NK-92 treated with Interleukin-12 subunit alpha and Interleukin-12 subunit beta, amount 100 ng/mL, for 24 hours (cell line): ENCODE measurements at regions not wholly inside any gene's neighbourhood (a gene's known extent, or its start where the extent isn't known, plus 50 kb on each side); places are given as distances from the start of the nearest gene placed in this dataset.
"Not testable (repeated sequence)": the region's sequence is repeated elsewhere in the genome, so short reads cannot be mapped to it uniquely, and the experiment has no call there.

ENCODE experiments used
- DNase-seq: peaks from one replicate; lab custom pipeline; 2025; lab: John Stamatoyannopoulos, UW

DNA sequence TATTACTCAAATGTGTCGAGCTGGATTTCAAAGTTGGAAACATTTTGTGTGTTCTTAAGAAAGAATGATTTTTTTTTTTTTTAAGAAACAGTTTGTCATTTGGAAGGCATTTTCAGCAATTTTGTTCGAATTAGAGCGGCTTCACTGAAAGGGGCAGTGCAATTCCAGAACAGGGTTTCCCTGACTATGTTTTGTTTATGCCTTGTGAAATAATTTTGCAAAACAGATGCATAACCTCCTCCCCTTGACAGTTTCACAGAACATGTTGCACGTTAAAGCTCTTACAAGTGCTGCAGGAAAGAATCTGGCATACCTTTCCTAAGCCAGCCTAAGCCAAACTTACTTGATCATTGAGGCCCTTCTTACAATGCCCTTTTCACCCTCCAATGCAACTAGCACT lies 216.0 kb upstream of the SSTR4 start:
- DNase-seq: no peak

DNA sequence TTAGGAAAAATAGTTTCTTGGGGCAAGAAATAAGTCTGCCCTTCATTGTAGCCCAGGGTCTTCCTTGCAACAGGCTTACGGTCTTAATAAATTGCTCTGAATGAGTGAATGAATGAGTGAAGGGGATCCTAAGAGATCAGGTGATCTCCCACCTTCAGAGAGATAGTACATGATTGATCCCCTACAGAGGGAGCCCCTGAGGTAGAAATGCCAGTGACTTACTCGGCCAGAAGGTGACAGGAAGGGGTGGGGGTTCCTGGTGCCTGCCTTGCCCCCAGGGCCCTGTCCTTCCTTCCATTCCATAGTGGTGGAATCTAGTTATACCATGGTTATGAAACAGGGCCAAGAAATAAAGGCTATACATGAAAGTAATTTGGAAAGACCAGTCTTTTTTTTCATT lies 215.3 kb upstream of the SSTR4 start:
- no peak for DNase-seq

DNA sequence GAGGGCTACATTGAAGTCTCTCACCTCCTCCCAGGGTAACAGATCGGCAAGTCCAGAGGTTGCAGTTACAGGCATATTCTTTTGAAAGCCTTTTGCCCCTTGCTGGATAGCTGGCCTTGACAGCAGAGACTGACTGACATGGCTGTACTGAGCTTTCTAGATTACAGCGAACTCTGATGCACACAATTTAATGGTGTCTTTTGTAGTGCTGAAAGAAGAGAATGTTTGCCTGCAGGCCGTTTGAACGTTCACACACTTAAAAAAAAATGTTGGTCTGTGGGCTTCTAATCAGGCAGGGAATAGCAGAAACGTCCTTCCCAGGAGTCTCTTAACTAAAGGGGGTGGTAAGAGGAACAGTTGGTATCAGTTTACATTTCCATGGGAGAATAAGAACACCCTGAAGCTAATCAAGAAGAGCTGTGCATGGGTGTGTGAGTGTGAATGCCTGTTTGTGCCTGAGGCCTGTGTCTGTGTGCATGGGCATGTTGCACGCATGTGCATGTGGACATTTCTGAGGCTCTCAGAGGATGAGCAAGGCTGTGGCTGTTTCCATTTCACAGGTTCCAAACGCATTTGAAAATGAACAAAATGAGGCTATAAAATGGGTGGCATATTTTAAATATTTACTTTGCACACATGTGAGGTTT lies 213.9 kb upstream of the SSTR4 start:
- no peak for DNase-seq

DNA sequence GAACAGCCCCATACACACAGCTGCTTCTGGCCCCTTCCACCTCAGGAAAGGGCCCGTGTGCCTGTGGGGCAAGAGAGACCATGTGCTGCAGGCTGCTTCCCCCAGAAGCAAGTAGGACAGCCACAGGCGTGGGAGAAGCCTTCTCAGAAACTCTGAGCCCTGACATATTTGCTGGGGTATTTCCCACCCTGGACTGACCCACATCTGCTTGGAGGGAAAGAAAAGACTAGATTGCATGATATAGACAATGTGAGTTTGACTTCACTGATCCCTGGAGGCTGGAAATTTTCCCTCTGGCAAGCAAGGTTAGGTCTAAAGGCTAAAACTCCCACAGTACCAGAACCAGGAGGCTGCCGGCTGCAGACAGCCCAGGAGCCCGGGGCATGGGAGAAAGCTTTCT lies 213.3 kb upstream of the SSTR4 start:
- no peak for DNase-seq

DNA sequence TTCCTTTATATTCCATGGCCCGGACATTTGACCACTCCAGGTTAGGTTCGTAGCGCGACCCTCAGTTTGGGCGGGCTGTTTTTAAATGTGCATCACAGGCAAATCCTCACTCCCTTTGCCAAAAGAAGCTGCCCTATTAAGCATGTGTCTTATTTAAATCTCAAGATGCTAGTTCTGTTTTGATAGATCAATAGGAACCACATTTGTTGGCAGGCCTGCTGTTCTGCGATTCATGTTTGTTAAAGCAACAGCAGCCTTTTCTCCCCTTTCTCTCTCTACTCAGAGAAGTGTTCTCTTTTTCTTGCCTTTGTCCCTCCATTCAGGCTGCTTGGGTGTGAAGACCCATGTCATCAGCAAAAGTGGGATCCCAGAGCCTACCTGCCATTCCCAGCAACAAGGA lies 212.0 kb upstream of the SSTR4 start:
- DNase-seq: no peak

DNA sequence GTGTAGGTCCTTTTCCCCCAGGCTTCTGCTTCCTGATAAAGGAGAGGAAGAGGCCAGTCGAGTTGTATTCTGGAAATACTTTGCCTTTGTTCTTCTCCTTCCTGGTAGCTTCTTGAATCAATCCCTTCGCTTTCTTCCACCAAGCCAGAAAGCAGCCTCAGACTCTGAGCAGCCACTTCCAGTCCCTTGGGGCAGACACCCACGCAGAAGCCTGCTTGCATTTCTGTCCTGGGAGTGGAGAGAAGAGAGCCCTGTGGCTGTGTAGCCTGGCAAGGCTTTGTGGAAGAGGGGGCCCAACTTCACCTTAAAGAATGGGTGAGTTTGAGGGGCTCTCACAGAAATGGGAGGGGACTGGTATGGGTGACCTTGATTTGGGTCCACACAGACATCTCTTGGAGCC lies 211.0 kb upstream of the SSTR4 start:
- DNase-seq: no peak

DNA sequence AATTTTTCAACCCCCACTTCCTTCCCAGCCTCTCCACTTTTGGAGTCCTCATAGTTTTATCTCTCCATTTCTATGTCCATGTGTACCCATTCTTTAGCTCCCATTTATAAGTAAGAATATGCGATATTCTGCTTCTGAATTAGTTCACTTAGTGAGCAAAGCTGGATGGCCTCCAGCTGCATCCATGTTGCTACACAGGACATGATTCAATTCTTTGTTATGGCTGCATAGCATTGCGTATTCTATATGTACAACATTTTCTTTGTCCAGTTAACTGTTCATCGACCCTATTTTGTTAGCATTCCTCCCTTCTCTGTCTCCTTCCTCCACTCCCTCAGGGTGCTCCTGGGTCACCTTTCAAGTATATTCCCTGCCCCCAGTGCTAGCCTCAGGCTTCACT lies 210.0 kb upstream of the SSTR4 start:
- DNase-seq: no peak

DNA sequence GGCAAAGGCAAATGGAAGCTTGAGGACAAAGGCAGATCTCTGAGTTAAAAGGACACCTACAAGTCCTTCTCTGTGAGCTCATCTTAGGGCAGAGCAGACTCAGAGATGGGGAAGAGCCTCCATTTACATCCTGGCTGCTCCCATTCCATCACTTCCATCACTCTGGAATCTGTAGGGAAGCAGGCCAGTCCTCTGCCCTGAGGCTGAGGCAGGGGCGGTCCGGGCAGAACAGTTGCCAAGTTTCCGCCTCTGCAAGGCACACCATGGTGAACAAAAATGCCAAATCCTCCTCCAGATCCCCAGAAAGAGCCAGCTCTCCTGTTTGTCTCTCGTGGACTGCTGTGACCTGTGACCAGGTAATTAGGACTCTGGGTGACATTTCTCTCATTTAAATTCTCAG lies 209.6 kb upstream of the SSTR4 start:
- DNase-seq: no peak

DNA sequence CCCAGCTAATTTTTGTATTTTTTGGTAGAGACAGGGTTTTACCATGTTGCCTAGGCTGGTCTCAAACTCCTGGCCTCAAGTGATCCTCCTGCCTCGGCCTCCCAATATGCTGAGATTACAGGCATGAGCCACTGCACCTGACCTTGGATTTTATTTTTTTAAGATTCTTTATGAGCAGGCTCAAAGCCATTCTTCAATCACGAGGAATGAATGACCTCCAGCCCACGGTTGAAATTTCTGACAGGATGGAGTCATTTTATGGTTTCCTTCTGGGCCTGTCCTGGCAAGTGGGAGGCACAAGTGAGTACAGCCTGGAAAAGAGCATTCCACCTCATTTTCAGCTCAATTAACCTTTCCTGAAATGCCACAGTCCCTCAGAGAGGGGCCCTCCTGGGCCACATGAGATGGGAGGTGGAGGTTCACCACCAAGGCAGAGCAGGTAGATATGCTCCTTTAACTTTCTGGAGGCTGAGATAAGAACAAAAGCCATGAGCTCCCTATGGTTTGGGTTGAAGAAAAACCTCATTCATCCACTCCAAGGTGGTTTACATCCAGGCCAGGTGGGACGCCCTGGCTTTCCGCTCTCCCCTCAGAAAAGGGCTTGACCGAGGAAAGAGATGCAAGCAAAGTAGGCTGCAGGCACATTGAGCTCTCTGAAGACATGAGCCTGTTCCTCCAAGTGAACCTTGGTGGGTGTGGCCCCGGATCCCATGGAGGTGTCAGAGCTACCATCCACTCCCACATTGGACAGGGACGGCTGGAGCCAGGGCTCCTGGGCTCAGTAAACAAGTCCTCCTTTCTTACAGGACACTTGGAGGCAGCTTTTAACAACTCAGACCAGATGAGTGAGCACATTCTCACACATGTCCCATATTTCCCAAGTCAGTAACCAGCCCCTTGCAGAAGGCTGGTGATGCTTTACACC lies 208.5 kb upstream of the SSTR4 start:
- DNase-seq: no peak

DNA sequence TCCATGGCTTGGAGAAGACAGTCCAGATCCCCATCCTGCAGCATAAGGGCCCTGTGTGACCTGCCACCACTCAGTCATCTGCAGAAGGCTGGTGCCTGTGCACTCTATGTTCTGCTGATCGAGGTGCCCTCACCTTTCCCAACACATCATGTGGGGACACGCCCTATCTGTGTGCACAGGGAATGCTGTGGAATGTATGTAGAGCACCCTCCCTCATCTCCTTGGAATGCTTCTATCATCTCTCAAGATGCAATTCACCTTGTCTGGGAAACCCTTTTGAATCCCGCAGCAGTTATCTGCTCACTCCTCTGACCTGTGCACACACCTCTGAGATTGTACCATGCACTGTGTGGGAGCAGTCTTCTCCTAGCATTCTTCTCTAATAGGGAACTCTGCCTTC lies 207.2 kb upstream of the SSTR4 start:
- DNase-seq: no peak

DNA sequence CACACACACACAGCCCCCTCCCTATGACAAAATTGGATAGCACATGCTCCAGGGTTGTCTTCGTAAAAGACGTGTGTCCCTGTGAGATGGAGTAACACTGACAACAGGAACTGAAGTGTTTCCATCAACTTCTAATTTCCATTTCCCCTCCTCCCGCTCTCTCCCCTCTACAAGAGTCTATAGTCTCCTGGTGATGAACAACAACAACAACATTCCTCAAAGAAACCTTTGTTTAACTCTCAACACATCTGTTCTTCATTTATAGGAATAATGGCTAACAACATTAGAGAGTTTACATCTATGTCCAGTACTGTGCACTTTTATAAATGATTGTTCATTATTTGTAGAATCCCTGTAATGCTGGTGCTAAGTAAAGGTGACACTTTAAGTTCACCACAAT lies 205.8 kb upstream of the SSTR4 start:
- no peak for DNase-seq

DNA sequence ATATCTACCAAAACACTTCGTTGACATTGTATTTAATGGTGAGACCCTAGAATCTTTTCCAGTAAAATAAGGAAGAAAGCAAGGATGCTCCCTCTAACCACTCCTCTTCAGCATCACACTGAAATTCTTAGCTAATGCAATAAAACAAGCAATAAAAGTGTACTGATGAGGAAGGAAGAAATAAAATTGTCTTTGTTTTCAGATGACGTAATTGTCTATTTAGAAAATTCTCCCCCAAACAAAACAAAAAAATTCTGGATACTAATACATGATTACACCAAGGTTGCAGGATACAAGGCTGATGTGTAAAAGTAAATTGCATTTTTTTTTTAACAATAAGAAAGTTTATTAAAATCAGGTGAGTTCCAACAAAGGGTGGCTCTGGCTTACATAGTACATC lies 205.0 kb upstream of the SSTR4 start:
- DNase-seq: no peak

DNA sequence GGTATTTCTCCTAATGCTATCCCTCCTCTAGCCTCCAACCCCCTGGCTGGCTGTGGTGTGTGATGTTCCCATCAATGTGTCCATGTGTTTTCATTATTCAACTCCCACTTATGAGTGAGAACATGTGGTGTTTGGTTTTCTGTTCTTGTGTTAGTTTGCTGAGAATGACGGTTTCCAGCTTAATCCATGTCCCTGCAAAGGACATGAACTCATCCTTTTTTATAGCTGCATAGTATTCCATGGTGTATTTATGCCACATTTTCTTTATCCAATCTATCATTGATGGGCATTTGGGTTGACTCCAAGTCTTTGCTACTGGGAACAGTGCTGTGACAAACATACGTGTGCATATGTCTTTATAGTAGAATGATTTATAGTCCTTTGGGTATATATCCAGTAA lies 204.4 kb upstream of the SSTR4 start:
- DNase-seq: not testable (repeated sequence)

DNA sequence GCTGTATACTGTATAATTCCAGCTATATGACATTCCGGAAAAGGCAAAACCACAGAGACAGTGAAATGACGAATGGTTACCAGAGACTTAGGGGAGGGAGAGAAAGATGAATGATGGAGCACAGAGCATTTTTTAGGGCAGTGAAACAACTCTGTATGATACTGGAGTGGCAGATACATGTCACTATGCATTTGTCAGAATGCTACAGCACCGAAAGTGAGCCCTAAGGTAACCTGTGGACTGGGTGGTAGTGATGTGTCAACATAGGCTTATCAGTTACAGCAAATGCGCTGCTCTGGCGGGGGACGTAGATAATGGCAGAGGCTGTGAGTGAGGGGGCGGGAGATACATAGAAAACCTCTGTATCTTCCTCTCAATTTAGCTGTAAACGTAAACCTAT lies 201.3 kb upstream of the SSTR4 start:
- DNase-seq: no peak

DNA sequence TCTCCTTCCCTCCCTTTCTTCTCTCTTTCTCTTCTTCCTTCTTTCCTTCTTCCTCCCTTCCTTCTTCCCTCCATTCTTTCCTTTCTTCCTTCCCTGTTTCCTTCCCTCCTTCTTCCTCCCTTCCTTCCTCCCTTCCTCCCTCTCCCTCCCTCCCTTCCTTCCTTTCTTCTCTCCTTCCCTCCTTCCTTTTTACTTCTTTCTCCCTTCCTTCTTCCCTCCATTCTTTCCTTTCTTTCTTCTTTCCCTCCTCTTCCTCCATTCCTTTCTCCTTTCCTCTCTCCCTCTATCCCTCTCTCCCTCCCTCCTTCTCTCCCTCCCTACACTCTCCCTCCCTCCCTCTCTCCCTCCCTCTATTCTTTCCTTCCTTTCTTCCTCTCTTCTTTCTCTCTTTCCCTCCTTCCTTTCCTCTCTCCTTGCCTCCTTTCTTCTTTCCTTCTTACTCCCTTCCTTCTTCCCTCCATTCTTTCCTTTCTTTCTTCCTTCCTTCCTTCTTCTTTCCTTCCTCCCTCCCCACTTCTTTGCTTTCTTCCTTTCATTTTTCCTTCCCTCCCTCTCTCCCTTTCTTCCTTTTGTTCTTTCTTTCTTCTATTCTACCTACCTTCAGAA lies 200.4 kb upstream of the SSTR4 start:
- DNase-seq: no peak

DNA sequence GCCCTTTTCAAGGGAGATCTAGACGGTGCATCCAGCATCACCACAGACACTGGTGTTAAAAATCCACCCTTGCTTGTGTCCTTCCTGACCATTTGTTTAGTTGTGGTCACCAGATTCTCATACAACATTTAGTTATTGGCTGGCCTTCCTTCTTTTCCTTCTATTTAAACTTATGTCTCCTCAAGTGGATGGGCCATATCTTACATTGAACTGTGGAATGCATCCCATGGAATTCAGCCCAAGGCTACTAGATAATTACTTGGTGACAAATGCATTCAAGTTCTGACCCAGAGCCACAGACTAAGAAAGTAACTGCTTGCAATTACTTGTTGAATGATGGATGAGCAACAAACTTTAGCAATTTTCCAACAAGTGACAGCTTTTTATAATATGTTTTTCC lies 198.9 kb upstream of the SSTR4 start:
- no peak for DNase-seq

DNA sequence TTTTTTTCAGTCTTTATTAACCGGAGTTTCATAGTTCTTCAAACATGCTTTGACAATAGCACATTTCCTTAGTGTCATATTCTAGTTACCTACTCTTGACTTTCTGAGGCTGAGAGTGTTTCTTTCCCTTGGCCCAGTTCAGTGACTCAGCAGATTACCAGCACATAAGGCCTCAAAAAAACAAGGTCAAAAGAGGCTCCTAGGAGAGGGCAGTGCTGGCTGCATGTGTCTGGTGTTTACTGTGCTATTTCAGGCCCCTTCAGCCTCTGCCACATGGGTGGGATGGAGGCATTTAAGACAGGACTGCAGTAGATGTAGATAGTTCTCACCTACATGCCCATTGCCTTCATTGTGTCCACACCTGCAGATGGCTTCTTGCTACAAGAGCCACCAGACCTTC lies 198.2 kb upstream of the SSTR4 start:
- no peak for DNase-seq

DNA sequence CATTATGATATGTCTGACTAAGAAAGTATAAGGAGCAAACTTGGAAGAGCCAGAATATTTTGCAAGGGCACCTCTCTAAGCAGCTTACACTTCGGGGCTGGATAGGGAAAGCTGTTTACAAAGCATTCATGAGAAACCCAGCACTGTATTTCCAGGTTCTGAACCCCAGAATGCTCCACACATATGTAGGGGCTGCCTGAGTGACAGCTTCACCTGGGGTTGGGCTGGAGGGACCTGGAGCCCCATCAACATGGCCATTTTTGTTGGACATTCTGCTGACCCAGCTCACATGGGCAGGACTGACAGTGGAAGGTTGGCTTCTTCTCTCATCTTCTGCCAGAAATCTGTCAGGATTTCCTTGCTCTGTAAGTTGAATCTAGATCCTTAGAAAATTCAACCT lies 197.1 kb upstream of the SSTR4 start:
- DNase-seq: no peak

DNA sequence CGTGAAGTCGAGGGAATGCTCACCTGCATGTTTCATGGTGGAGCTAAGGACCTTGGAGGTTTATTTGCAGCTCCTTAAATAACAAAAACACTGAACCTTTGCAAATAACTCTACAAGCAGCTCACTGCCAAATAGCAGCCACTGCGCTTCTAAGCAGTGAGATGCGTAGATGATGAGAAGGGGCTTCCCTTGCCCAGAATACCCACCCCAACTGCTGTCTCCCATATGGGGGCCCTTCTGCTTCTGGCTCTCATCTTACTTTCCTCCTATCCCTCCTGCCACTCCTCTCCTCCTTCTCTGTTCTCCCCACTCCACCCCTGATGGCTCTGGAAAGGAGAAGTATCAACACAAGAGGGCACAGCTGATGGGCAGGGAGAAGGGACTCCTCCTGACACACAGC lies 193.3 kb upstream of the SSTR4 start:
- DNase-seq: no peak

DNA sequence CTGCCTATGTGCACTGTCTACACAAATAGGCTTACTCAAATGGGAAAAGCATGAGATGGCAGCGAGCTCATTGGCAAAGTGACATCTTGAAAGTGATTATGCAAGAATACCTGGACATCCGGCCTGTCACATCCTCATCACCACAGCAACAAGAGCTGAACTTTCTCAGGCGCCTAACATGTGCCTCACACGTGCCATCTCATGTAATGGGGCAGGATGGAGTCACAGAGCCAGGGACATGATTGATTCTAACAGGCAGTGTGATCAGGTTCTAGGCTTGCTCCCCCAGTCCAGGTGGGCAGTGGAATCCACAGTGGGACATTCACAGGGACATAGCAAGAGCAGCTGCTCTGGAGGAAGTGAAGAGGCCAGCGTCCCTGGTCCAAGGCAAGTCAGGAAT lies 192.3 kb upstream of the SSTR4 start:
- DNase-seq: no peak

DNA sequence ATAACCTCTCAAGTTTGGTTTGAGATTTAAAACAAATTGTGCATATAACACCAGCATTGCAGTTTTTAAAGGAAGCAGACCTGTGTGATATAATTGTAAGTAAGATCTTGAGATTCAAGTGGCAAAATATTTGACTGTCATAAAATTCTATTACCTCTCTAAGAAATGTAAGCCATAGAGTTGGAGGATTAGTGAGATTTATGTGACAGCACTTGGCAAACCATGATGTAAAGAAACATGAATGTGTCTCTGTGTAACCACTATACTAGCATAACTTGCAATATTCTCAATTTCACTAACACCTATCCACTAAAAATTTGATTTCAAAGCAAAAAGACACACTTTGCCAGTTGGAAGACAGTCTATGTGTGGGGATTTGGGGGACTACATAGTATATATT lies 190.2 kb upstream of the SSTR4 start:
- DNase-seq: no peak

DNA sequence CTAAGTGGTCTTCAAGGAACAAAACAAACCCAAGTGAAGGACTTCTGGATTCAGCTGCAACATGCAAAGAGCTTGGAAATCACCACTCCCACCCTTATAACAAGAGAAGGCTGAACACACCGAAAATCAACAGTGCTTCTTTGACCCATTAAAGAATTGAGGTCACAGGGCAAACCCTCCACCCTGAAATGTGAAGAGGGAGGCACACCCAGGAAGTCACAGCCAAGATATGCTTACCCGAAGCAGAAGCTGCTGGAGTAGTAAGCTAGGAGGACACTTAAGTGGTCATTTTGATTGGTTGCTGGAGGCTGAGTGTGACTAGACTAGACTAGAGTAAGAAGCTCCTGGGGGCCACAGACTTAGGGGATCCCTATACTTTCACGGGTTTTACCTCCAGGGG lies 188.2 kb upstream of the SSTR4 start:
- DNase-seq: no peak

DNA sequence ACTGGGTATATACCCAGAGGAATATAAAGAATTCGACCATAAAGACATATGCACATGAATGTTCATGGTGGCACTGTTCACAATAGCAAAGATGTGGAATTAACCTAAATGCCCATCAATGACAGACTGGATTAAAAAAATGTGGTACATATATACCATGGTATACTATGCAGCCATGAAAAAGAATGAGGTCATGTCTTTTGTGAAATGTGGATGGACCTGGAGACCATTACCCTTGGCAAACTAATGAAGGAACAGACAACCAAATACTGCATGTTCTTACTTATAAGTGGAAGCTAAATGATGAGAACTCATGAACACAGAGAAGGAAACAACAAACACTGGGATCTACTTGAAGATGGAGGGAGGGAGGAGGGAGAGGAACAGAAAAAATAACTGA lies 186.7 kb upstream of the SSTR4 start:
- no peak for DNase-seq
